GM13977 (cell line): ENCODE measurements at regions not wholly inside any gene's neighbourhood (a gene's known extent, or its start where the extent isn't known, plus 50 kb on each side); places are given as distances from the start of the nearest gene placed in this dataset.

Experiments used
- DNase-seq: peaks from one replicate; pipeline ENCODE4 v3.0.0; 2012; ENCODE audit warnings: low spot score
- in situ Hi-C: fragments of 300-500 bp; cut with MboI; formaldehyde crosslinking; loops from one replicate; pipeline ENCODE4 v1.12.0; 2022; ENCODE audit warnings: low sequenced_read_pairs, low pct_unique_long_range_greater_than_20kb, mixed read lengths, inconsistent platforms; ENCODE audit not compliant: unreplicated experiment
- TF ChIP-seq, protein P1 (sequence below): IDR thresholded peaks from 2 replicates; pipeline ENCODE4 v1.5.1; 2012; ENCODE audit warnings: mild to moderate bottlenecking, control low read depth; ENCODE audit not compliant: insufficient read depth; ENCODE audit errors: extremely low read depth, missing control alignments

DNA sequence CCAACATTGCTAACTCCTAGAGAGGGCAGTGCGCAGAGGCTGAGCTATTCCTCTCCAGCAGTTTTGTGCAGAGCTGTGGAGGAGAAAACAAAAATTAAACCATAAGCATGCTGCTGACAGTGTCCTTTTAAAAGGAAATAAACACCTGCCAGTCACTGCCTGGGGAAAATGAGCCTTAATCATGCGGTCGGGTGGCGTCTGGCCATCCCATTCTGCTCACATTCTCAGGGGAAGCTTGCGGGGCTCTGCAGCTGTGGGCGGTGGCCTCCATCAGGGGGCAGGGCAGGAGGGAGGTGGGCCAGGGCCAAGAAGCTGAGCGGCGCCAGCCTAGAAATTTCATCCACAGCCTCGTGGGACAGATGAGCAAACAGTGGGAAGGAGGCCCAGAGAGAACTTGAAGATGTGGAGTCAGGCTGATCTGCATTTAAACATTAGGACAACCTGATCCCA, 71.0 kb upstream of the TP53I11 start:
- in situ Hi-C loops = no loop called here
- no peak for DNase-seq
- TF ChIP-seq, protein P1, sequence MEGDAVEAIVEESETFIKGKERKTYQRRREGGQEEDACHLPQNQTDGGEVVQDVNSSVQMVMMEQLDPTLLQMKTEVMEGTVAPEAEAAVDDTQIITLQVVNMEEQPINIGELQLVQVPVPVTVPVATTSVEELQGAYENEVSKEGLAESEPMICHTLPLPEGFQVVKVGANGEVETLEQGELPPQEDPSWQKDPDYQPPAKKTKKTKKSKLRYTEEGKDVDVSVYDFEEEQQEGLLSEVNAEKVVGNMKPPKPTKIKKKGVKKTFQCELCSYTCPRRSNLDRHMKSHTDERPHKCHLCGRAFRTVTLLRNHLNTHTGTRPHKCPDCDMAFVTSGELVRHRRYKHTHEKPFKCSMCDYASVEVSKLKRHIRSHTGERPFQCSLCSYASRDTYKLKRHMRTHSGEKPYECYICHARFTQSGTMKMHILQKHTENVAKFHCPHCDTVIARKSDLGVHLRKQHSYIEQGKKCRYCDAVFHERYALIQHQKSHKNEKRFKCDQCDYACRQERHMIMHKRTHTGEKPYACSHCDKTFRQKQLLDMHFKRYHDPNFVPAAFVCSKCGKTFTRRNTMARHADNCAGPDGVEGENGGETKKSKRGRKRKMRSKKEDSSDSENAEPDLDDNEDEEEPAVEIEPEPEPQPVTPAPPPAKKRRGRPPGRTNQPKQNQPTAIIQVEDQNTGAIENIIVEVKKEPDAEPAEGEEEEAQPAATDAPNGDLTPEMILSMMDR = no peak

DNA sequence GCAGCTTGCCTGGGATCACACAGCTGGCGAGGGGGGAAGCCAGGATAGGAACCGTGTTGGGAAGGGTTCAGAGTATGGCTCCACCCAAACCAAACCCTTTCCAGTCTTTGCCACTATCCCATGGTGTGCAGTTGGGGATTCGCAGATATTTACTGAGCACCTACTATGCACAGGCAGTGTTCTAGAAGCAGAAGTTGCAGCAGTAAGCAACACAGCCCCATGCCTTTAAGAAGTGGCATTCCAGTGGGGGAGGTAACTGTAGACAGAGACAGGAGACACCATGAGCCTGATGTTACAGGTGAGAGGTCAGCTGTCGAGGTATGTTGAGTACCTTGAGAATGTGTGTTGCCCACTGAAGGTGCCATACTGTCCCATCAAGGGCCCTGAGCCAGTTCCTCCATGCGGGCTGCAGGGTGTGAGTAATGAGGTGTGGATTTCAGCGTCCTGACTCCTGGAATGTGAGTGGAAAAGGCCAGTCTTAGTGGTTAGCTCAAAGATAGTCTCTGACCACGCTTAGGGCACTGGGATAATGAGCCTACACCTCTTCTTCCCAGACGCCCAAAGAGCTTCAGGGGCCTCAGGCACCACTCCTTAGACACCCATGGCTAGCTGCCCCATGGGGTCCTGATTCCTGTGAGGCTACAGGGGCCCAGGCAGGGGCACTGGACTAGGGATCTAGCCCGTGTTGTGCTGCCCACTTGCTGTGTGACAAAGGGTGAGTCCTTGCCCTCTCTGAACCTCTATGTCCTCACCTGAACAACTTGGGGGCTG, 71.8 kb upstream of the TP53I11 start:
- no peak for DNase-seq
- TF ChIP-seq, protein P1 = no peak
- in situ Hi-C loops = no loop called here

DNA sequence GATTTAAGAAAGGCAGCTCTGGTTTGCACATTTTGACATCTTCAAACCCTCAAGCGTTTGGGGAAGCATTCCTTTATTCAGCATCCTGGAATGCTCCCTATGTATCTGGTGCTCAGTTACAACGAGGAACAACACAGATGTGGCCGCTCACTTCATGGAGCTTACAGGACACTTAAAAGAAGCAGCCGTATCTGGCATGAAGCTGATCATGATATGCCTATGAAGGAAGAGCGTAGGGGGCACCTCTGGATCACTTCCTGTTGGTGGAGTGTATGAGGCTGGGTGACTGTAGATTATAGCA, 72.3 kb upstream of the TP53I11 start:
- in situ Hi-C loops = no loop called here
- DNase-seq = no peak
- TF ChIP-seq, protein P1 = no peak

DNA sequence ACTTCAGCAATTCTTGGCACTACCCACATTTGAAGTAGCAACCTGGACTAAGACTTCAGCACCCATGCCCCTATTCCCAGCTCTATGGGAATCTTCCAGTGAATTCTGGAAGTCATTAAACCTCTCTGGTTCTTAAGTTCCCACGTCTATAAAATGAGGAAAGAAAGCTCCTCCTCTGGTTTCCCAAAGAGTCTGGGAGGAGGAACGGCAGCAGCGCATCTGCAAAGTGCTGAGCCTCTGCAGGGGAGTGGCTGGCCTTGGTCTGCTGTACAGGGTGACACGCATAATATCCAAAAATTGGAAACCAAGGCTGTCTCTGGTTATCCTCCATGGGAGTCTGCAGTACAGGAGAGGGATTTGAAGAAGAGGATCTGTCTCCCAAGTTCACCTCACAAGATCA, 73.6 kb upstream of the TP53I11 start:
- DNase-seq = no peak
- in situ Hi-C loops = no loop called here
- TF ChIP-seq, protein P1 = no peak

DNA sequence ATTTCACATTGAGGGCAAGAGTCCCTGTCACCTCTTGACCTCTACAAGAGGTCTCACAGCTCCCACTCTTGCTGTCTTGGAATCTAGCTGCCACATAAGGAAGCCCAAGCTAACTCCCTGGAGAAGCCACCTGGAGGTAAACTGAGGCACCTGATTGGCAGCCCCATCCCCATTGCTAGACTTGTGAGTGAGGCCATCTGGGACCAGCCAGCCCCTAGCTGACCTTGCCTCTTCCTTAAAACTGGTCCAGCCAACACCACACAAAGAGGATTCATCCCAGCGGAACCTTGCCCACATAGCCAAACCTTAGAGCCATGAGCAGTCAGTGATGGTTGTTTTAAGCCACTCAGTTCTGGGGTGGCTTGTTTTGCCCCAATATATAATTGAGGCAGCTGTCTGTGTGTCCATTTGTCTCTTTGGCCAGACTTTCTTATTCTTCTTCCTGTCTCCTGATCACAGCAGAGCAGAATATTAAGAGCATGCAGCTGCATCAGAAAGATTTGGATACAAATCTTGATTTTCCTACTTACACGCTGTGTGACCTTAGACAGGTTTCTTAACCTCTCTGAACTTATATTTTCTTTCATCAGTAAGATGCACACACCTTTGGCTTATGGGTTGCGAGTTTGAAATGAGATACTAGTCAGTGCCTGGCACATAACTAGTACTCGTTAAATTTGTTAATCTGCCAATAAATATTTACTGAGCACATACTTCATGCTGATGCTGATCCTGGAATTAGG, 74.3 kb upstream of the TP53I11 start:
- in situ Hi-C loops = no loop called here
- DNase-seq = no peak
- TF ChIP-seq, protein P1 = no peak

DNA sequence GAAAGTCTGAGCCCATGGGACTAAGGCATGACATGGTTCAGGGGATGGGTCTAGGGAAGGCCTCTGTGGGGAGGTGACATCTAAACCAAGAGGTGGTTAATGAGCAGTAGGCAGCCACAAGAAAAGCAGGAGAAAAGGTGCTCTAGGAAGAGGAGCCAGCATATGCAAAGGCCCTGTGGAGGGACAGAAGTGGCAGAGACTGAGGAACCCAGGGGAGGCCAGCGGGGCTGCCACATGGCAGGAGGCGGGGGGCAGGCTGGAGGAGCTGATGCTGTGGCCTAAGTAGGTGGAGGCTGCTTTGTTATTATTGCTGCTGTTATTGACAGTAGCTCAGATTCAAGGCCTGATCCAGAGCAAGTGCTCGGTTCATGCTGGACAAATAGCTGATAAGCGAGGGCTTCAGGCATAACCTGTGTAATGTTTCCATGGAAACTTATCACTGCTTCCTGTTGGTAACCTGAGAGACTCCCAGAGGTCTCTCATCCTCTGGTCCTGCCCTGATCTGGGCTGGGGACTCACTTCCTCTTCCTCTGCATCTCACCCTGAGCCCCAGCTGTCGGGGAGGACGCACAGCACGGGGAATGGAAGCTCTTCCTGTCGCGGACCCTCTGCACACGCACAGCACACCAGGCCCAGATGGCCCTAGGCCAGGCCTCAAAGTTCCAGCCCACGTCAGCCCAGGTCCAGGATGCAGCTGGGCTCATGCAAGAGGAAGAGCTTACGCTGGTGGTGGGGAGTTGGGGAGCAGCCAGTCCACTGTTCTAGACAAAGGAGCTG, 75.2 kb upstream of the TP53I11 start:
- TF ChIP-seq, protein P1 = no peak
- in situ Hi-C loops = no loop called here
- no peak for DNase-seq
